D721Med (cell line): ENCODE measurements at regions not wholly inside any gene's neighbourhood (a gene's known extent, or its start where the extent isn't known, plus 50 kb on each side); places are given as distances from the start of the nearest gene placed in this dataset.

Source experiments
- DNase-seq: peaks from one replicate; pipeline ENCODE4 v3.0.0; 2011; ENCODE audit warnings: low spot score; ENCODE audit not compliant: insufficient read length
- FAIRE-seq: peaks from 2 replicates; lab custom pipeline; 2011; peaks lifted over from hg19 to GRCh38; lab: Jason Lieb, UNC
- CTCF ChIP-seq: IDR thresholded peaks from 2 replicates; pipeline ENCODE4 v1.5.1; 2012; ENCODE audit warnings: mild to moderate bottlenecking, control low read depth; ENCODE audit not compliant: insufficient read depth; ENCODE audit errors: missing control alignments

- no peak for DNase-seq
- TF ChIP-seq CTCF = no peak
- no peak for FAIRE-seq
These were observed 204.3 kb downstream of the EPM2A start for GRCh38 chr6:145531032-145531431.

- DNase-seq = no peak
- no peak for FAIRE-seq
- no peak for TF ChIP-seq CTCF
These were observed 203.5 kb downstream of the EPM2A start for GRCh38 chr6:145531822-145532221.

GRCh38 chr6:145532361-145532760, 203.0 kb downstream of the EPM2A start:
- no peak for TF ChIP-seq CTCF
- no peak for FAIRE-seq
- no peak for DNase-seq

- FAIRE-seq (no peak), DNase-seq (no peak)
These were observed 200.3 kb downstream of the EPM2A start for GRCh38 chr6:145534989-145535388.

GRCh38 chr6:145538989-145539388, 196.3 kb downstream of the EPM2A start:
- no peak for FAIRE-seq
- no peak for TF ChIP-seq CTCF
- DNase-seq = no peak

More at GRCh38 chr6:145534989-145535388, 200.3 kb downstream of the EPM2A start:
- no peak for TF ChIP-seq CTCF

GRCh38 chr6:145539831-145540230, 195.5 kb downstream of the EPM2A start:
- no peak for FAIRE-seq
- no peak for TF ChIP-seq CTCF
- no peak for DNase-seq

- TF ChIP-seq CTCF = no peak
- no peak for FAIRE-seq
These were observed 194.6 kb downstream of the EPM2A start for GRCh38 chr6:145540741-145541140.

More at GRCh38 chr6:145540741-145541140, 194.6 kb downstream of the EPM2A start:
- no peak for DNase-seq
